HCT116 (cell line): ENCODE measurements at regions not wholly inside any gene's neighbourhood (a gene's known extent, or its start where the extent isn't known, plus 50 kb on each side); places are given as distances from the start of the nearest gene placed in this dataset.

Experiments used
- ATAC-seq: fragments of 200-7000 bp; cut with Tn5 transposase; 2 replicates; pipeline ENCODE4 v1.9.1; 2020; ENCODE audit warnings: mild to moderate bottlenecking, moderate library complexity
- BruUV-seq: library from RNA; stranded (reverse); fragments of 400-500 nt; replicated peaks from 2 replicates; lab custom pipeline; 2021; lab: Mats Ljungman, UMichigan
- CTCF ChIA-PET: fragments of 300-600 bp; sonication (Branson Sonifier 250); formaldehyde crosslinking; loops from one replicate; lab custom pipeline; 2021; ENCODE audit warnings: antibody characterized with exemption; lab: Charles Lee
- POLR2A ChIA-PET: fragments of 300-600, 350-600 bp; sonication (Branson Sonifier 250); formaldehyde crosslinking; loops from one replicate; lab custom pipeline; 2021; ENCODE audit warnings: antibody characterized with exemption; lab: Charles Lee
- RAD21 ChIA-PET, 2 experiments: fragments of 300-600 bp; sonication (Branson Sonifier 250); formaldehyde crosslinking; loops; one replicate each; lab custom pipeline; 2023; ENCODE audit warnings: low total read pairs in 2 of 2; ENCODE audit not compliant: uncharacterized antibody in 2 of 2, unreplicated experiment in 2 of 2, low non-redundant PET in 1 of 2; lab: Charles Lee
- DNase-seq: peaks from one replicate; pipeline ENCODE4 v3.0.0-alpha.2; 2010; ENCODE audit warnings: low read depth, low spot score
- H2AFZ ChIP-seq: fragments of 200-600 bp; shearing (Covaris generic), sonication (generic); 2 replicates; pipeline ENCODE4 v1.6.1; 2017; ENCODE audit warnings: low read depth, mixed run types, mixed read lengths, antibody characterized with exemption, low read length; ENCODE audit not compliant: poor library complexity, severe bottlenecking
- H3K27ac ChIP-seq: 2 replicates; pipeline ENCODE4 v1.5.1; 2012; ENCODE audit warnings: low read depth, low read length
- H3K27me3 ChIP-seq: fragments of 200-600 bp; sonication (generic); 2 replicates; pipeline ENCODE4 v1.6.1; 2016; ENCODE audit warnings: mixed run types, low read length, mixed read lengths; ENCODE audit not compliant: insufficient read depth
- H3K36me3 ChIP-seq, 2 experiments: fragments of 200-500 bp in 1 of 2; fragments of 200-600 bp in 1 of 2; sonication (Bioruptor generic) in 1 of 2; sonication (generic) in 1 of 2; 2 replicates each; pipeline versions ENCODE4 v1.5.1 to v1.6.1; 2014 to 2016; ENCODE audit warnings: low read length in 2 of 2, inconsistent platforms in 1 of 2, mixed read lengths in 1 of 2, mixed run types in 1 of 2; ENCODE audit not compliant: insufficient read depth in 2 of 2, control insufficient read depth in 1 of 2
- H3K4me1 ChIP-seq, 2 experiments: fragments of 200-600 bp in 1 of 2; sonication (generic) in 1 of 2; 2 replicates each; pipeline versions ENCODE4 v1.5.1 to v1.6.1; 2012 to 2017; ENCODE audit warnings: low read length in 2 of 2, inconsistent platforms in 1 of 2, mild to moderate bottlenecking in 1 of 2, mixed read lengths in 1 of 2, mixed run types in 1 of 2, moderate library complexity in 1 of 2; ENCODE audit not compliant: insufficient read depth in 2 of 2, control insufficient read depth in 1 of 2
- H3K4me2 ChIP-seq: fragments of 200-600 bp; sonication (generic); 2 replicates; pipeline ENCODE4 v1.6.1; 2017; ENCODE audit warnings: mixed run types, low read length, mixed read lengths
- H3K4me3 ChIP-seq, 2 experiments: fragments of 200-600 bp in 1 of 2; sonication (generic) in 1 of 2; replicated peaks in 1 of 2; 2 replicates each; pipeline ENCODE4 v1.5.1; 2011 to 2016; ENCODE audit warnings: low read length in 2 of 2, control low read depth in 1 of 2, low read depth in 1 of 2, mild to moderate bottlenecking in 1 of 2, mixed read lengths in 1 of 2, mixed run types in 1 of 2
- H3K79me2 ChIP-seq: fragments of 200-600 bp; sonication (generic); 2 replicates; pipeline ENCODE4 v1.6.1; 2017; ENCODE audit warnings: mild to moderate bottlenecking, mixed run types, low read length, moderate library complexity, mixed read lengths; ENCODE audit not compliant: insufficient read depth
- H3K9ac ChIP-seq: fragments of 200-600 bp; sonication (generic); 2 replicates; pipeline ENCODE4 v1.6.1; 2016; ENCODE audit warnings: low read length, mixed read lengths
- H3K9me2 ChIP-seq: fragments of 200-600 bp; sonication (generic), shearing (Covaris generic); 2 replicates; pipeline ENCODE4 v1.6.1; 2017; ENCODE audit warnings: mixed run types, mild to moderate bottlenecking, moderate library complexity; ENCODE audit not compliant: insufficient read depth
- H3K9me3 ChIP-seq, 2 experiments: fragments of 200-500 bp in 1 of 2; fragments of 200-600 bp in 1 of 2; sonication (Bioruptor generic) in 1 of 2; sonication (generic) in 1 of 2; 2 replicates each; pipeline ENCODE4 v1.6.1; 2014 to 2017; ENCODE audit warnings: low read length in 2 of 2, mixed read lengths in 2 of 2, inconsistent platforms in 1 of 2, low read depth in 1 of 2, mild to moderate bottlenecking in 1 of 2, mixed run types in 1 of 2, moderate library complexity in 1 of 2; ENCODE audit not compliant: control insufficient read depth in 1 of 2, insufficient read depth in 1 of 2
- H4K20me1 ChIP-seq: fragments of 200-600 bp; sonication (generic), shearing (Covaris generic); 2 replicates; pipeline ENCODE4 v1.6.1; 2017; ENCODE audit warnings: mixed run types, mild to moderate bottlenecking, moderate library complexity; ENCODE audit not compliant: insufficient read depth
- ATF3 ChIP-seq: IDR thresholded peaks from 2 replicates; pipeline ENCODE4 v1.6.1; 2012
- CBX3 ChIP-seq: IDR thresholded peaks from 2 replicates; pipeline ENCODE4 v1.6.1; 2012; ENCODE audit warnings: low read depth
- CEBPB ChIP-seq: IDR thresholded peaks from 2 replicates; pipeline ENCODE4 v1.6.1; 2012; ENCODE audit warnings: low read depth
- CTCF ChIP-seq, 3 experiments: fragments of 200-600 bp in 1 of 3; sonication (generic) in 1 of 3; IDR thresholded peaks in 2 of 3; conservative IDR thresholded peaks in 1 of 3; 2 replicates each; pipeline ENCODE4 v1.5.1; 2012 to 2017; ENCODE audit warnings: low read depth in 2 of 3, low read length in 2 of 3, antibody characterized with exemption in 1 of 3, borderline replicate concordance in 1 of 3, control low read depth in 1 of 3, mild to moderate bottlenecking in 1 of 3, mixed read lengths in 1 of 3, mixed run types in 1 of 3, moderate library complexity in 1 of 3; ENCODE audit not compliant: insufficient read depth in 1 of 3
- EGR1 ChIP-seq: IDR thresholded peaks from 2 replicates; pipeline ENCODE4 v1.6.1; 2012; ENCODE audit warnings: low read depth
- ELF1 ChIP-seq: IDR thresholded peaks from 2 replicates; pipeline ENCODE4 v1.6.1; 2012; ENCODE audit warnings: low read depth, borderline replicate concordance
- EZH2 ChIP-seq: fragments of 200-600 bp; sonication (generic); IDR thresholded peaks from 2 replicates; pipeline ENCODE4 v1.6.1; 2017; ENCODE audit warnings: antibody characterized with exemption, mixed run types
- EZH2phosphoT487 ChIP-seq: fragments of 200-600 bp; IDR thresholded peaks from 2 replicates; pipeline ENCODE4 v1.6.1; 2018; ENCODE audit warnings: antibody characterized with exemption, borderline replicate concordance
- FOSL1 ChIP-seq: IDR thresholded peaks from 2 replicates; pipeline ENCODE4 v1.6.1; 2012; ENCODE audit warnings: low read depth
- JUND ChIP-seq: IDR thresholded peaks from 2 replicates; pipeline ENCODE4 v1.6.1; 2012
- MAX ChIP-seq: IDR thresholded peaks from 2 replicates; pipeline ENCODE4 v1.6.1; 2012
- POLR2A ChIP-seq: IDR thresholded peaks from 2 replicates; pipeline ENCODE4 v1.7.0; 2011; ENCODE audit warnings: borderline replicate concordance; ENCODE audit not compliant: insufficient read depth, insufficient read length; ENCODE audit errors: extremely low read depth
- POLR2AphosphoS5 ChIP-seq: IDR thresholded peaks from 2 replicates; pipeline ENCODE4 v1.6.1; 2011; ENCODE audit warnings: mild to moderate bottlenecking, low read depth, low read length, moderate library complexity
- RAD21 ChIP-seq: IDR thresholded peaks from 2 replicates; pipeline ENCODE4 v1.6.1; 2012; ENCODE audit warnings: low read depth, mild to moderate bottlenecking
- SIN3A ChIP-seq: IDR thresholded peaks from 2 replicates; pipeline ENCODE4 v1.6.1; 2012; ENCODE audit warnings: low read depth
- SP1 ChIP-seq: IDR thresholded peaks from 2 replicates; pipeline ENCODE4 v1.6.1; 2012; ENCODE audit warnings: low read depth
- TCF7L2 ChIP-seq: IDR thresholded peaks from 2 replicates; pipeline ENCODE4 v1.7.0; 2011; ENCODE audit warnings: borderline replicate concordance, inconsistent platforms; ENCODE audit not compliant: insufficient read depth, insufficient read length; ENCODE audit errors: extremely low read depth
- YY1 ChIP-seq: IDR thresholded peaks from 2 replicates; pipeline ENCODE4 v1.6.1; 2011; ENCODE audit warnings: low read length, low read depth, moderate library complexity, mild to moderate bottlenecking; ENCODE audit not compliant: insufficient replicate concordance; ENCODE audit errors: extremely low read depth
- ZFX ChIP-seq: fragments of 450-650 bp; IDR thresholded peaks from 2 replicates; pipeline ENCODE4 v1.6.1; 2017
- ZNF274 ChIP-seq: fragments of 200-500 bp; sonication (Bioruptor generic); IDR thresholded peaks from 2 replicates; pipeline ENCODE4 v1.6.1; 2014; ENCODE audit warnings: mild to moderate bottlenecking, low read depth, low read length, inconsistent platforms
- intact Hi-C: fragments of 100-400 bp; cut with micrococcal nuclease; formaldehyde crosslinking; loops from 2 replicates; pipeline ENCODE4 v1.10.0; 2022

- no peak for TF ChIP-seq ELF1
- TF ChIP-seq EZH2: no peak
- no peak for TF ChIP-seq CBX3
- no peak for TF ChIP-seq FOSL1
- TF ChIP-seq MAX: no peak
- no peak for TF ChIP-seq POLR2A
- no peak for TF ChIP-seq ZFX
- TF ChIP-seq YY1: no peak
- TF ChIP-seq ATF3: no peak
- TF ChIP-seq CEBPB: no peak
- no peak for TF ChIP-seq SIN3A
- no peak for TF ChIP-seq JUND
- TF ChIP-seq CTCF (IDR thresholded peaks at IDR 0.05 in 2 of 3, conservative IDR thresholded peaks at IDR 0.05 in 1 of 3; ENCODE audit: borderline replicate concordance in 1 of 3, insufficient read depth in 1 of 3, low read depth in 2 of 3, low read length in 2 of 3): no peak
- TF ChIP-seq EGR1: no peak
- TF ChIP-seq TCF7L2: no peak
- no peak for TF ChIP-seq RAD21
- no peak for TF ChIP-seq EZH2phosphoT487
- TF ChIP-seq SP1: no peak
- TF ChIP-seq POLR2AphosphoS5: no peak
- TF ChIP-seq ZNF274: no peak
- TF ChIP-seq, all 23 proteins: peak for 0
- H3K4me3 ChIP-seq: no peak overlapping the region
- BruUV-seq: no TSS peak
- no peaks in the 10 kb centered on the region for H4K20me1 ChIP-seq
- H3K4me1 ChIP-seq: no peaks in the 10 kb centered on the region
- H3K27ac ChIP-seq: no peak overlapping the region
- CTCF ChIA-PET: no interaction called here
- peaks cover 8 to 23% of the 10 kb centered on the region in 2 experiments; a peak in 3 of 4 replicates for H3K9me3 ChIP-seq
- no peak overlapping the region for H2AFZ ChIP-seq
- DNase-seq (no peak), ATAC-seq (no peak)
- POLR2A ChIA-PET: no interaction called here
- intact Hi-C loops: no loop called here
- RAD21 ChIA-PET: no interaction called here
- H3K79me2 ChIP-seq: no peaks in the 10 kb centered on the region
- H3K9ac ChIP-seq: no peak overlapping the region
- H3K27me3 ChIP-seq: no peaks in the 10 kb centered on the region
- no peaks in the 10 kb centered on the region for H3K9me2 ChIP-seq
- H3K36me3 ChIP-seq: no peaks in the 10 kb centered on the region
- H3K4me2 ChIP-seq: no peak overlapping the region
Measured at GRCh38 chr18:4817665-4818064, 362.6 kb upstream of the DLGAP1 start.
